HepG2 (cell line): ENCODE measurements at regions not wholly inside any gene's neighbourhood (a gene's known extent, or its start where the extent isn't known, plus 50 kb on each side); places are given as distances from the start of the nearest gene placed in this dataset.

Source experiments
- ATAC-seq: fragments of 200-7000 bp; cut with Tn5 transposase; 3 replicates; pipeline ENCODE4 v1.9.1; 2020; ENCODE audit warnings: mild to moderate bottlenecking, moderate library complexity
- BruUV-seq: library from RNA; stranded (reverse); fragments of 400-500 nt; replicated peaks from 2 replicates; lab custom pipeline; 2021; lab: Mats Ljungman, UMichigan
- CTCF ChIA-PET: fragments of 300-600 bp; formaldehyde crosslinking; extraction: SDS; loops from one replicate; lab custom pipeline; 2021; ENCODE audit warnings: low total read pairs, inconsistent platforms, low intra/inter-chr PET ratio; lab: Yijun Ruan, JAX
- POLR2A ChIA-PET: fragments of 350-600 bp; sonication (Branson Sonifier 250); formaldehyde crosslinking; loops from one replicate; lab custom pipeline; 2020; ENCODE audit warnings: antibody characterized with exemption, inconsistent platforms; lab: Yijun Ruan, JAX
- DNase-seq: peaks from one replicate; pipeline ENCODE4 v3.0.0-alpha.2; 2015; ENCODE audit warnings: low spot score
- FAIRE-seq: peaks from 3 replicates; lab custom pipeline; 2011; peaks lifted over from hg19 to GRCh38; lab: Jason Lieb, UNC
- H2AFZ ChIP-seq: one replicate; pipeline ENCODE4 v1.6.1; 2011; ENCODE audit warnings: low read length, inconsistent platforms
- H3K27ac ChIP-seq: fragments of 300-600 bp; 3 replicates; pipeline ENCODE4 v1.8.0; 2011; ENCODE audit warnings: mixed run types, mild to moderate bottlenecking, mixed read lengths, low read length, inconsistent platforms; ENCODE audit not compliant: insufficient read depth; ENCODE audit errors: extremely low read length
- H3K27me3 ChIP-seq, 2 experiments: fragments of 200-600 bp in 1 of 2; 2 replicates in 1 of 2; 3 replicates in 1 of 2; pipeline versions ENCODE4 v1.6.0 to v1.8.0; 2011; ENCODE audit warnings: low read length in 2 of 2, mild to moderate bottlenecking in 2 of 2, moderate library complexity in 2 of 2, inconsistent platforms in 1 of 2; ENCODE audit not compliant: insufficient read depth in 2 of 2, control insufficient read depth in 1 of 2
- H3K36me3 ChIP-seq, 2 experiments: fragments of 200-600 bp in 1 of 2; replicated peaks in 1 of 2; 2 replicates in 1 of 2; 3 replicates in 1 of 2; pipeline versions ENCODE4 v1.5.1 to v1.8.0; 2011; ENCODE audit warnings: low read length in 2 of 2, inconsistent platforms in 1 of 2; ENCODE audit not compliant: insufficient read depth in 2 of 2, control insufficient read depth in 1 of 2
- H3K4me1 ChIP-seq: 2 replicates; pipeline ENCODE4 v1.5.1; 2012; ENCODE audit warnings: low read length, inconsistent platforms; ENCODE audit not compliant: insufficient read depth
- H3K4me2 ChIP-seq: 2 replicates; pipeline ENCODE4 v1.6.0; 2011; ENCODE audit warnings: low read depth, low read length, inconsistent platforms
- H3K4me3 ChIP-seq, 3 experiments: fragments of 200-600 bp in 1 of 3; sonication (generic), shearing (Covaris generic) in 1 of 3; replicated peaks in 1 of 3; 2 replicates each; pipeline ENCODE4 v1.5.1; 2011 to 2016; ENCODE audit warnings: low read length in 3 of 3, inconsistent platforms in 2 of 3, low read depth in 2 of 3, mild to moderate bottlenecking in 2 of 3, control low read depth in 1 of 3, mixed read lengths in 1 of 3; ENCODE audit not compliant: insufficient read depth in 1 of 3
- H3K79me2 ChIP-seq: one replicate; pipeline ENCODE4 v1.6.1; 2011; ENCODE audit warnings: low read length, inconsistent platforms; ENCODE audit not compliant: insufficient read depth
- H3K9ac ChIP-seq: 2 replicates; pipeline ENCODE4 v1.6.0; 2011; ENCODE audit warnings: mild to moderate bottlenecking, low read depth, low read length, inconsistent platforms; ENCODE audit not compliant: insufficient read depth
- H3K9me3 ChIP-seq: 2 replicates; pipeline ENCODE4 v1.5.1; 2012; ENCODE audit warnings: mild to moderate bottlenecking, low read length
- H4K20me1 ChIP-seq: 2 replicates; pipeline ENCODE4 v1.6.0; 2011; ENCODE audit warnings: inconsistent platforms, mild to moderate bottlenecking, low read length, moderate library complexity; ENCODE audit not compliant: insufficient read depth
- DMAP1 ChIP-seq: IDR thresholded peaks from 2 replicates; pipeline ENCODE4 v1.6.1; 2016
- E2F1 ChIP-seq: sonication (generic); formaldehyde crosslinking; IDR thresholded peaks from 2 replicates; pipeline ENCODE4 v1.5.0; 2020; ENCODE audit warnings: missing genetic modification reagents
- GZF1 ChIP-seq: sonication (generic); formaldehyde crosslinking; IDR thresholded peaks from 2 replicates; pipeline ENCODE4 v1.5.1; 2020; ENCODE audit warnings: mild to moderate bottlenecking, missing genetic modification reagents
- MNT ChIP-seq: fragments of 450-650 bp; IDR thresholded peaks from 2 replicates; pipeline ENCODE4 v1.6.1; 2016
- MTA3 ChIP-seq: sonication (generic); formaldehyde crosslinking; IDR thresholded peaks from 2 replicates; pipeline ENCODE4 v1.4.0; 2020; ENCODE audit warnings: missing genetic modification reagents
- NBN ChIP-seq: fragments of 450-650 bp; conservative IDR thresholded peaks from 2 replicates; pipeline ENCODE4 v1.6.1; 2017
- NFIB ChIP-seq: sonication (generic); formaldehyde crosslinking; IDR thresholded peaks from 2 replicates; pipeline ENCODE4 v1.9.0; 2021; ENCODE audit warnings: missing genetic modification reagents, mild to moderate bottlenecking, borderline replicate concordance
- ZNF280D ChIP-seq: sonication (generic); formaldehyde crosslinking; IDR thresholded peaks from 2 replicates; pipeline ENCODE4 v1.5.1; 2020; ENCODE audit warnings: mild to moderate bottlenecking, missing genetic modification reagents
- WGBS: methylation state at CpG from one replicate; pipeline ENCODE4 v1.1.6; 2017; ENCODE audit warnings: low lambda C conversion rate; 5-methylcytosine and 5-hydroxymethylcytosine counted together
- in situ Hi-C: cut with HindIII; loops from 2 replicates; pipeline ENCODE4 v1.10.0; 2017; ENCODE audit warnings: low pct_unique_long_range_greater_than_20kb; ENCODE audit not compliant: extremely low pct_ligation_motif_present
- intact Hi-C: fragments of 100-400 bp; cut with micrococcal nuclease; formaldehyde crosslinking; loops from one replicate; pipeline ENCODE4 v1.10.0; 2022; ENCODE audit not compliant: unreplicated experiment

GRCh38 chr5:6829150-6829784 is 116.0 kb downstream of the TENT4A start (continued):
- TF ChIP-seq NFIB (CRISPR knock-in tag) = no peak
- TF ChIP-seq MTA3 (CRISPR knock-in tag) = no peak
- TF ChIP-seq GZF1 (CRISPR knock-in tag) = no peak
- no peak for TF ChIP-seq E2F1 (CRISPR knock-in tag)
- no peak for TF ChIP-seq ZNF280D (CRISPR knock-in tag)

- H3K79me2 ChIP-seq = no peaks in the 10 kb centered on the region
- no TSS peak for BruUV-seq
- FAIRE-seq = no peak
- no peak overlapping the region for H3K4me3 ChIP-seq
- no peaks in the 10 kb centered on the region for H4K20me1 ChIP-seq
- H2AFZ ChIP-seq = no peak overlapping the region
- DNase-seq = no peak
- CTCF ChIA-PET = no interaction called here
- POLR2A ChIA-PET = no interaction called here
- H3K9me3 ChIP-seq = 0 out of 2 replicates have a peak, but pooled peaks cover 4% of the 10 kb centered on the region
- no peak for ATAC-seq
- TF ChIP-seq DMAP1 (no peak), MNT (peak; percentile 99), NBN (0 out of 2 replicates have a peak, but pooled peaks have one; percentile 11)
- intact Hi-C loops (no loop called here), in situ Hi-C loops (no loop called here)
- no peak overlapping the region for H3K9ac ChIP-seq
- no peak overlapping the region for H3K27ac ChIP-seq
- WGBS = 49% methylated on average over 15 of the region's 15 CpGs
- H3K27me3 ChIP-seq = peaks cover 0 to 7% of the 10 kb centered on the region in 2 experiments; a peak in 2 of 5 replicates
- H3K4me1 ChIP-seq = no peaks in the 10 kb centered on the region
- H3K36me3 ChIP-seq = no peaks in the 10 kb centered on the region
- no peak overlapping the region for H3K4me2 ChIP-seq
Measured at GRCh38 chr5:6830643-6831239, 117.5 kb downstream of the TENT4A start.
